H1 (cell line): ENCODE measurements at regions not wholly inside any gene's neighbourhood (a gene's known extent, or its start where the extent isn't known, plus 50 kb on each side); places are given as distances from the start of the nearest gene placed in this dataset.

Experiments
- CTCF ChIA-PET: fragments of 300-600 bp; sonication (Branson Sonifier 250); formaldehyde crosslinking; loops from one replicate; lab custom pipeline; 2021; ENCODE audit not compliant: partially characterized antibody; lab: Charles Lee
- POLR2A ChIA-PET: fragments of 300-600 bp; sonication (Branson Sonifier 250); formaldehyde crosslinking; loops from one replicate; lab custom pipeline; 2021; ENCODE audit warnings: inconsistent platforms; ENCODE audit not compliant: partially characterized antibody; lab: Charles Lee
- DNase-seq, 2 experiments: peaks; one replicate each; pipeline versions ENCODE4 v3.0.0 to v3.0.0-alpha.2; 2010 to 2022; ENCODE audit warnings: low spot score in 2 of 2, low read depth in 1 of 2, mixed read lengths in 1 of 2
- FAIRE-seq: peaks from 2 replicates; lab custom pipeline; 2011; peaks lifted over from hg19 to GRCh38; lab: Jason Lieb, UNC
- H2AFZ ChIP-seq: 2 replicates; pipeline ENCODE4 v1.8.1; 2012; ENCODE audit warnings: low read length, inconsistent platforms
- H2AK5ac ChIP-seq: 2 replicates; pipeline ENCODE4 v1.6.1; 2013; ENCODE audit warnings: low read depth, low read length
- H2BK120ac ChIP-seq: replicated peaks from 2 replicates; pipeline ENCODE3; 2013; ENCODE audit warnings: low read depth, low read length, inconsistent platforms
- H2BK12ac ChIP-seq: 2 replicates; pipeline ENCODE4 v1.6.1; 2013; ENCODE audit warnings: low read depth, low read length
- H2BK15ac ChIP-seq: 2 replicates; pipeline ENCODE4 v1.6.1; 2013; ENCODE audit warnings: low read length
- H2BK20ac ChIP-seq: 2 replicates; pipeline ENCODE4 v1.6.1; 2013; ENCODE audit warnings: low read length
- H2BK5ac ChIP-seq: 2 replicates; pipeline ENCODE4 v1.6.1; 2013; ENCODE audit warnings: low read depth, low read length
- H3K14ac ChIP-seq: 2 replicates; pipeline ENCODE4 v1.6.1; 2013; ENCODE audit warnings: inconsistent platforms; ENCODE audit not compliant: insufficient read length
- H3K18ac ChIP-seq: 2 replicates; pipeline ENCODE4 v1.6.1; 2013; ENCODE audit warnings: low read length; ENCODE audit errors: extremely low read depth
- H3K23ac ChIP-seq: 2 replicates; pipeline ENCODE4 v1.6.1; 2013; ENCODE audit warnings: inconsistent platforms; ENCODE audit not compliant: insufficient read length
- H3K23me2 ChIP-seq: 2 replicates; pipeline ENCODE4 v1.6.1; 2013; ENCODE audit warnings: low read depth, low read length
- H3K27ac ChIP-seq: 2 replicates; pipeline ENCODE4 v1.6.1; 2011; ENCODE audit warnings: low read depth, low read length, inconsistent platforms
- H3K27me3 ChIP-seq, 4 experiments: replicated peaks in 1 of 4; 1 replicate in 1 of 4; 2 replicates in 3 of 4; pipeline versions ENCODE4 v1.6.1 to v1.8.1; 2011 to 2013; ENCODE audit warnings: low read length in 3 of 4, mild to moderate bottlenecking in 3 of 4, inconsistent platforms in 2 of 4, mixed read lengths in 2 of 4, moderate library complexity in 1 of 4; ENCODE audit not compliant: control insufficient read depth in 3 of 4, insufficient read depth in 3 of 4; ENCODE audit errors: extremely low read depth in 1 of 4
- H3K36me3 ChIP-seq, 4 experiments: 2 replicates each; pipeline versions ENCODE4 v1.6.1 to v1.8.1; 2011 to 2013; ENCODE audit warnings: mild to moderate bottlenecking in 4 of 4, low read length in 3 of 4, moderate library complexity in 2 of 4, control low read depth in 1 of 4, inconsistent platforms in 1 of 4; ENCODE audit not compliant: insufficient read depth in 4 of 4, control insufficient read depth in 2 of 4
- H3K4ac ChIP-seq: replicated peaks from 2 replicates; pipeline ENCODE3; 2013; ENCODE audit warnings: low read length, low read depth, mixed read lengths, inconsistent platforms; ENCODE audit not compliant: insufficient read length
- H3K4me1 ChIP-seq, 4 experiments: replicated peaks in 1 of 4; 1 replicate in 1 of 4; 2 replicates in 3 of 4; pipeline versions ENCODE4 v1.6.1 to v1.8.1; 2011 to 2013; ENCODE audit warnings: low read length in 3 of 4, inconsistent platforms in 2 of 4, mixed read lengths in 1 of 4; ENCODE audit not compliant: insufficient read depth in 4 of 4, control insufficient read depth in 3 of 4
- H3K4me2 ChIP-seq, 2 experiments: 2 replicates each; pipeline versions ENCODE4 v1.6.1 to v1.8.1; 2011 to 2013; ENCODE audit warnings: low read depth in 2 of 2, low read length in 2 of 2, control low read depth in 1 of 2, inconsistent platforms in 1 of 2, mild to moderate bottlenecking in 1 of 2; ENCODE audit not compliant: insufficient read depth in 1 of 2
- H3K4me3 ChIP-seq, 4 experiments: fragments of 200-600, 300-600 bp in 1 of 4; sonication (generic), shearing (Covaris generic), sonication (Bioruptor Twin) in 1 of 4; 2 replicates each; pipeline versions ENCODE4 v1.5.1 to v1.8.1; 2011 to 2016; ENCODE audit warnings: low read length in 4 of 4, low read depth in 3 of 4, control low read depth in 2 of 4, inconsistent platforms in 2 of 4, mild to moderate bottlenecking in 2 of 4, mixed read lengths in 1 of 4, moderate library complexity in 1 of 4; ENCODE audit not compliant: insufficient read depth in 2 of 4; ENCODE audit errors: extremely low read depth in 1 of 4
- H3K56ac ChIP-seq: replicated peaks from 2 replicates; pipeline ENCODE3; 2013; ENCODE audit warnings: low read depth, mild to moderate bottlenecking, mixed read lengths, low read length, inconsistent platforms; ENCODE audit not compliant: insufficient read length
- H3K79me1 ChIP-seq: 2 replicates; pipeline ENCODE4 v1.6.1; 2013; ENCODE audit warnings: low read depth, low read length, control low read depth
- H3K79me2 ChIP-seq, 2 experiments: 2 replicates each; pipeline versions ENCODE4 v1.6.1 to v1.8.1; 2012 to 2013; ENCODE audit warnings: low read length in 2 of 2, mild to moderate bottlenecking in 2 of 2, inconsistent platforms in 1 of 2; ENCODE audit not compliant: insufficient read depth in 2 of 2, control insufficient read depth in 1 of 2
- H3K9ac ChIP-seq, 4 experiments: replicated peaks in 1 of 4; 1 replicate in 1 of 4; 2 replicates in 3 of 4; pipeline versions ENCODE4 v1.6.1 to v1.8.1; 2011 to 2013; ENCODE audit warnings: low read depth in 3 of 4, low read length in 3 of 4, control low read depth in 2 of 4, mild to moderate bottlenecking in 2 of 4, moderate library complexity in 2 of 4, inconsistent platforms in 1 of 4; ENCODE audit errors: extremely low read depth in 1 of 4
- H3K9me3 ChIP-seq, 2 experiments: 2 replicates each; pipeline versions ENCODE4 v1.6.1 to v1.8.1; 2012 to 2013; ENCODE audit warnings: mild to moderate bottlenecking in 2 of 2, moderate library complexity in 2 of 2, control low read depth in 1 of 2, inconsistent platforms in 1 of 2, low read depth in 1 of 2, low read length in 1 of 2, mixed read lengths in 1 of 2; ENCODE audit not compliant: insufficient read depth in 2 of 2
- H4K20me1 ChIP-seq, 2 experiments: replicated peaks in 1 of 2; 2 replicates each; pipeline versions ENCODE3 to v1.8.1; 2011 to 2013; ENCODE audit warnings: inconsistent platforms in 2 of 2, low read length in 2 of 2, mild to moderate bottlenecking in 1 of 2; ENCODE audit not compliant: insufficient read depth in 2 of 2, control insufficient read depth in 1 of 2
- H4K5ac ChIP-seq: 2 replicates; pipeline ENCODE4 v1.6.1; 2013; ENCODE audit warnings: low read length, low read depth, mixed read lengths, inconsistent platforms; ENCODE audit not compliant: insufficient read length
- H4K8ac ChIP-seq: 2 replicates; pipeline ENCODE4 v1.8.0; 2013; ENCODE audit warnings: mild to moderate bottlenecking, moderate library complexity, low read length, inconsistent platforms; ENCODE audit not compliant: insufficient read depth; ENCODE audit errors: extremely low read depth
- H4K91ac ChIP-seq: replicated peaks from 2 replicates; pipeline ENCODE3; 2013; ENCODE audit warnings: low read length, mixed read lengths, inconsistent platforms; ENCODE audit not compliant: insufficient read length
- BRCA1 ChIP-seq: IDR thresholded peaks from 2 replicates; pipeline ENCODE4 v1.6.1; 2012; ENCODE audit warnings: low read depth, low read length, improper control_type of control experiment
- EP300 ChIP-seq, 2 experiments: IDR thresholded peaks; 1 replicate in 1 of 2; 2 replicates in 1 of 2; pipeline ENCODE4 v1.6.1; 2011 to 2012; ENCODE audit warnings: low read depth in 2 of 2, low read length in 2 of 2, mild to moderate bottlenecking in 2 of 2, borderline replicate concordance in 1 of 2, inconsistent platforms in 1 of 2, moderate library complexity in 1 of 2
- GTF2F1 ChIP-seq: IDR thresholded peaks from 2 replicates; pipeline ENCODE4 v1.6.1; 2012; ENCODE audit warnings: low read depth, low read length, improper control_type of control experiment, borderline replicate concordance
- HDAC6 ChIP-seq: IDR thresholded peaks from one replicate; pipeline ENCODE4 v1.7.1; 2012; ENCODE audit warnings: low read depth, mild to moderate bottlenecking, inconsistent platforms, low read length, moderate library complexity
- JUN ChIP-seq: IDR thresholded peaks from 2 replicates; pipeline ENCODE4 v1.6.1; 2011; ENCODE audit warnings: low read depth, mild to moderate bottlenecking, improper control_type of control experiment, low read length
- PHF8 ChIP-seq: fragments of 200-600 bp; sonication (generic); conservative IDR thresholded peaks from 2 replicates; pipeline ENCODE4 v1.7.1; 2012; ENCODE audit warnings: low read depth, mild to moderate bottlenecking, inconsistent platforms, low read length, moderate library complexity
- POLR2AphosphoS5 ChIP-seq: IDR thresholded peaks from 2 replicates; pipeline ENCODE4 v1.6.1; 2011; ENCODE audit warnings: low read depth, low read length
- POU5F1 ChIP-seq: IDR thresholded peaks from 2 replicates; pipeline ENCODE4 v1.6.1; 2011; ENCODE audit warnings: low read depth, mild to moderate bottlenecking, low read length, moderate library complexity
- TAF1 ChIP-seq: IDR thresholded peaks from 2 replicates; pipeline ENCODE4 v1.6.1; 2011; ENCODE audit warnings: mild to moderate bottlenecking, low read depth, low read length
- TEAD4 ChIP-seq: IDR thresholded peaks from 2 replicates; pipeline ENCODE4 v1.6.1; 2012; ENCODE audit warnings: low read depth, low read length, inconsistent platforms, mixed read lengths
- WGBS, 2 experiments: shearing (Covaris generic) in 1 of 2; methylation state at CpG; one replicate each; pipeline versions ENCODE4 v1.1.6 to v1.1.7; 2013 to 2015; ENCODE audit warnings: low lambda C conversion rate in 2 of 2, mixed read lengths in 2 of 2, inconsistent platforms in 1 of 2, low coverage in 1 of 2, missing lambda C conversion rate in 1 of 2; ENCODE audit not compliant: insufficient replicate concordance in 2 of 2, insufficient coverage in 1 of 2, insufficient read length in 1 of 2; ENCODE audit errors: extremely low coverage in 1 of 2, missing lambda C conversion rate in 1 of 2; 5-methylcytosine and 5-hydroxymethylcytosine counted together

DNA sequence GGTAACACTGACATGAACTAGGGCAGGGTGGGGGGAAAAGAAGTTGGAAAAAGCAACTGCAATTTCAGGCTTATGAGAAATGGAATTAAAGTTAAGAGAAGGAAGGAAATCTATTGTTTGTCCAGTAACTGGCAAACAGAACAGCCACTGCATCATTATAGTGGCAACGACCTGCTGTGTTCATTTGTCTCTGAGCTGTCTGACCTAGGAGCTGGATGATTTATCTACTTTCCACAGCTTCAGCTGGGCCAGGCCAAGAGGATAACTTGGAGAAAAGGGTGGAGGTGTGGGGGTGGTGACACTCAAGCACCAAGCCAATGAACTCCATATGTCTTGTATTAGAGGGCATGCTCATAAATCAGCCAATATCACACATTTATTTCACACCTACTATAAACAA is 291.5 kb upstream of the KLHL29 start:
- Histone ChIP-seq H2AFZ (no peak overlapping the region), H4K5ac (no peak overlapping the region), H3K4me1 (no peaks in the 10 kb centered on the region), H4K8ac (no peak overlapping the region), H3K36me3 (no peaks in the 10 kb centered on the region), H3K9me3 (peaks cover 0 to 2% of the 10 kb centered on the region in 2 experiments; a peak in 1 of 4 replicates), H3K27ac (no peak overlapping the region), H3K56ac (no peak overlapping the region), H4K91ac (no peak overlapping the region), H2AK5ac (no peak overlapping the region), H3K9ac (no peak overlapping the region), H3K79me1 (no peaks in the 10 kb centered on the region), H3K23ac (no peak overlapping the region), H3K27me3 (no peaks in the 10 kb centered on the region), H3K14ac (no peak overlapping the region), H2BK120ac (no peak overlapping the region), H3K4me2 (no peak overlapping the region)
- no peak for DNase-seq
- CTCF ChIA-PET, result interaction anchor here (0.9 kb wide), 1 partner anchor 38 kb away, joined by 3 read pairs; no protein-coding TSS in a partner anchor
- POLR2A ChIA-PET, result no interaction called here
- no peak for FAIRE-seq
- no peak for TF ChIP-seq TEAD4
- TF ChIP-seq JUN, result no peak
- no peak for TF ChIP-seq POLR2AphosphoS5
- no peak for TF ChIP-seq PHF8
- TF ChIP-seq POU5F1, result no peak
- no peak for TF ChIP-seq HDAC6
- no peak for TF ChIP-seq TAF1
- no peak for TF ChIP-seq BRCA1
- no peak for TF ChIP-seq EP300 (IDR thresholded peaks at IDR 0.05; ENCODE audit: borderline replicate concordance in 1 of 2, low read depth in 2 of 2, low read length in 2 of 2)
- TF ChIP-seq GTF2F1, result no peak
- TF ChIP-seq, all 59 proteins: peak for 0
- H2BK20ac ChIP-seq, result no peak overlapping the region
- no peaks in the 10 kb centered on the region for H3K23me2 ChIP-seq
- H3K18ac ChIP-seq, result no peak overlapping the region
- H3K79me2 ChIP-seq, result no peaks in the 10 kb centered on the region
- H2BK12ac ChIP-seq, result no peak overlapping the region
- no peak overlapping the region for H2BK15ac ChIP-seq
- 75% methylated on average over 1 of the region's 1 CpG; no CpG with 5 or more reads in 1 of the 2 experiments for WGBS, 2 experiments
- no peak overlapping the region for H3K4me3 ChIP-seq
- no peak overlapping the region for H2BK5ac ChIP-seq
- H3K4ac ChIP-seq, result no peak overlapping the region
- no peaks in the 10 kb centered on the region for H4K20me1 ChIP-seq
